Jurkat, Clone E6-1 (cell line): ENCODE measurements at regions not wholly inside any gene's neighbourhood (a gene's known extent, or its start where the extent isn't known, plus 50 kb on each side); places are given as distances from the start of the nearest gene placed in this dataset.
"Not testable (repeated sequence)": the region's sequence is repeated elsewhere in the genome, so short reads cannot be mapped to it uniquely, and the experiment has no call there.

Experiments
- DNase-seq: peaks from one replicate; pipeline ENCODE4 v3.0.0-alpha.2; 2011; ENCODE audit warnings: low read depth, low spot score
- H3K4me3 ChIP-seq: 2 replicates; pipeline ENCODE4 v1.5.1; 2011; ENCODE audit warnings: mild to moderate bottlenecking, low read length, control low read depth, moderate library complexity

- no peak for DNase-seq
Observed at GRCh38 chr16:72609933-72610332, 438.0 kb upstream of the PMFBP1 start.

GRCh38 chr16:72609066-72609465, 437.1 kb upstream of the PMFBP1 start:
- no peak for DNase-seq
- no peak overlapping the region for H3K4me3 ChIP-seq

More at GRCh38 chr16:72609933-72610332, 438.0 kb upstream of the PMFBP1 start:
- no peak overlapping the region for H3K4me3 ChIP-seq

- H3K4me3 ChIP-seq: no peak overlapping the region
- no peak for DNase-seq
Observed at GRCh38 chr16:72604375-72604774, 432.4 kb upstream of the PMFBP1 start.

DNA sequence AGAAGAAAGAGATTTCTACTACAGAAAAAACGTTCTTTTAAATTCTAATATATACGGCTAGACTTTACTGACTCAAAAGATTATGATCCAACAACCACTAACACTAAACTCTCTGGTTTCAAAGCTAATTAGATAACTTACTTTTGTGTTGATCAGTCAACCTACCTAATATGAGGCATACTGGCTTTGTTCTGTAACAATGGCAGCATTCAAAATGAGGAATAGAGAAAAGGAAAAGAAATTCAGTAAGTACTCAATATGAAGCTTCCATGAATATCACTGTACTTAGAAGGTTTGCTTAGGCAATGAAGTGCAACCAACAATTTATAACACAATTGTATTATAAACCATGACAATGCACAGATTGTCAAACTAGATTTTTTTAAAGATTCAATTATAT, 430.5 kb upstream of the PMFBP1 start:
- H3K4me3 ChIP-seq: no peak overlapping the region
- DNase-seq: no peak

GRCh38 chr16:72598696-72599095, 426.7 kb upstream of the PMFBP1 start:
- DNase-seq: no peak
- H3K4me3 ChIP-seq: no peak overlapping the region

- no peak overlapping the region for H3K4me3 ChIP-seq
- no peak for DNase-seq
Observed at GRCh38 chr16:72597938-72598337, 426.0 kb upstream of the PMFBP1 start.

DNA sequence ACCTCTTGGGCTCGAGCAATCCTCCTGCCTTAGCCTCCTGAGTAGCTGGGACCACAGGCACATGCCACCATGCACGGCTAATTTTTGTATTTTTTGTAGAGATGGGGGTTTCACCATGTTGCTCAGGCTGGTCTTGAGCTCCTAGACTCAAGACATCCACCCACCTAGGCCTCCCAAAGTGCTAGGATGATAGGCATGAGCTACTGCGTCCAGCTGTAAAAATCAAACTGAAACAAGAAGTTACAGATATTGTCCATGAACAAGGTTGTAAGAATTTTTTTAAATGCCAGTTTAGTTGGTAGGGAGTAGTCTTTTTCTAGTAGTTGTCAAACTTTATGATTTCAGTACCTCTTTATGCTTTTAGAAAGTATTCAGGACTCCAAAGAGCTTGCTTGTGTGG, 424.4 kb upstream of the PMFBP1 start:
- H3K4me3 ChIP-seq: no peak overlapping the region
- DNase-seq: no peak

- no peak for DNase-seq
- no peak overlapping the region for H3K4me3 ChIP-seq
Observed at GRCh38 chr16:72590151-72590937, 418.4 kb upstream of the PMFBP1 start.

- H3K4me3 ChIP-seq: no peak overlapping the region
- no peak for DNase-seq
Observed at GRCh38 chr16:72588551-72588950, 416.6 kb upstream of the PMFBP1 start.

- not testable (repeated sequence) for DNase-seq, H3K4me3 ChIP-seq
Observed at GRCh38 chr16:72578061-72578460, 406.1 kb upstream of the PMFBP1 start.

GRCh38 chr16:72576189-72576588, 404.2 kb upstream of the PMFBP1 start:
- DNase-seq: no peak

GRCh38 chr16:72569677-72570076, 397.7 kb upstream of the PMFBP1 start:
- H3K4me3 ChIP-seq: no peak overlapping the region
- DNase-seq: no peak

More at GRCh38 chr16:72576189-72576588, 404.2 kb upstream of the PMFBP1 start:
- no peak overlapping the region for H3K4me3 ChIP-seq

DNA sequence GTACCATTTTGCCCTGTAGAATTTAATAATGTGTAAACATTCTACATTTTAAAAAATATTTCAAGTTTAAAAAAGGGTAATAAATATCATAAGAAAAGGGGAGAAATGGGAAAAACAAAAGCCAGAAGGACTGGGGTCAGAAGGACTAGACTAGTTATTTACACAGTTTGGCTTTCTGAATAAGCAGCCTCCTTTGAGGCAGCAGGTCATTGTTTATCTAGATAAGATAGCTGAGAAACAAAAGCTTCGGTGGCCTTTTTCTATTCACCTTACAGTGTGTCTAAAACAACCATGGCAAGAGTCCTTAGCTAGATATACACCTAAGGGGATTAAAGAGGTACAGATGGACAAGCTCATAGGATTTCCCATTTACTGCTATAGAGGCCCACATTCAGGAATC, 396.5 kb upstream of the PMFBP1 start:
- no peak for DNase-seq
- no peak overlapping the region for H3K4me3 ChIP-seq

- DNase-seq: no peak
- H3K4me3 ChIP-seq: no peak overlapping the region
Observed at GRCh38 chr16:72566174-72566573, 394.2 kb upstream of the PMFBP1 start.

DNA sequence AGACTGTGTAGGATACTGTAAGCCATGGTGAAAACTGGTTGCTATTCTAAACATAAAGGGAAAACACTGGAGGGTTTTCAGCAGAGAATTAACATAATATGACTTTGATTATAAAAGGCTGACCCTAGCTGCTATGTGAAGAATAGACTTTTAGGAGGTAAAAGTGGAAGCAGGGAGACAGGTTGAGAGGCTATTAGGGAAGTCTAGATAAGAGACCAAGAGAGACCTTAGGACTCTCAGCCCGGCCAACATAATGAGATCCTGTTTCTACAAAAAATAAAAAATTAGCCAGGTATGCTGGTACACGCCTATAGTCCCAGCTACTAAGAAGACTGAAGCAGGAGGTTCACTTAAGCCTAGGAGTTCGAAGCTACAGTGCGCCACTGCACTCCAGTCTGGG, 393.2 kb upstream of the PMFBP1 start:
- DNase-seq: no peak
- H3K4me3 ChIP-seq: no peak overlapping the region

DNA sequence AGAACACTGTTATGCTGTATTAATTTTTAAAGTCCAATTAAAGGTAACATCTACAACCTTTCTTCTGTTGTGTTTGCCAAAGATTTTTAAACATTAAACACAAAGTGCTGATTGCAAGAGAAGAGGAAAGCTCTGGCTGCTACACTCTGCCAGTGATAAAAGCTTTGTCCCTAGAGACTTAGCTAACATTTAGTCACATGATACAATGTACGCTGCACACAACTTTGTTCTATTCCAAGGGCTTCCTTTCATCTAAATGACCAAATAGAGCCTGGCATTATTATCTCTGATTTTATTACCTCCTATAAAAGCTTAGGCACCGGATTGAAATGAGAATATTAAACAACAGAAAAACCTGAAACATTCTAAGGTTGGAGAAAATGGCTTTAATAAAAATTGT, 388.7 kb upstream of the PMFBP1 start:
- DNase-seq: no peak
- H3K4me3 ChIP-seq: no peak overlapping the region

- no peak for DNase-seq
- no peak overlapping the region for H3K4me3 ChIP-seq
Observed at GRCh38 chr16:72558501-72558900, 386.5 kb upstream of the PMFBP1 start.

DNA sequence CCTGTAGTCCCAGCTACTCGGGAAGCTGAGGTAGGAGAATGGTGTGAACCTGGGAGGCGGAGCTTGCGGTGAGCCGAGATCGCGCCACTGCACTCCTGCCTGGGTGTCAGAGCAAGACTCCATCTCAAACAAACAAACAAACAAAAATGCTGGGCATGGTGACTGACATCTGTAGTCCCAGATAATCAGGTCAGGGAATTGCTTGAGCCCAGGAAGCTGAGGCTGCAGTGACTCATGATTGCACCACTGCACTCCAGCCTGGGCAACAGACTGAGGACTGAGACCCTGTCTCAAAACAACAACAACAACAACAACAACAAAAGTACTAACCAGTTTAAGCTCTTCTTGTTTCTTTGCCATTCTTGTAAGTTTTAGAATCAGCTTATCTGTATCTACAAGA, 383.0 kb upstream of the PMFBP1 start:
- H3K4me3 ChIP-seq: no peak overlapping the region
- DNase-seq: no peak

GRCh38 chr16:72552654-72553053, 380.7 kb upstream of the PMFBP1 start:
- DNase-seq: no peak
- no peak overlapping the region for H3K4me3 ChIP-seq

DNA sequence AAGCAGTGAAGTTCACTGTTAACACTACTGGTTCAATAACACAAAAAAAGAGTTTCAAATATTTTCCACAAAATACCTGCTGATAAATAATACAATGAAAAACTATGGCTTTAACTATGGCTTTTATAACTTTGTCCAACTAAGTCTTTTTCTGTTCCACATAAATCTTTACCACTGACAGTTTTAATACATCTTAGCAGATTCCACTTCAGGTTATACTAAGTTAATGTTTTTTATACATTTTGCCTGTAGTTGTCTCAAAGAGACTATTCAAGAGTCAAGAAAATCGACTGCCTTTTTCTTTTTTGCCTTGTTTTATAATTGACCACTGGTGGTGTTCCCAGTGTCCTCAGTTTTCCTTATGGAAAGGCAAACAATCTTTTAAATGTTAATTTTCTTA, 379.7 kb upstream of the PMFBP1 start:
- H3K4me3 ChIP-seq: no peak overlapping the region
- DNase-seq: no peak

DNA sequence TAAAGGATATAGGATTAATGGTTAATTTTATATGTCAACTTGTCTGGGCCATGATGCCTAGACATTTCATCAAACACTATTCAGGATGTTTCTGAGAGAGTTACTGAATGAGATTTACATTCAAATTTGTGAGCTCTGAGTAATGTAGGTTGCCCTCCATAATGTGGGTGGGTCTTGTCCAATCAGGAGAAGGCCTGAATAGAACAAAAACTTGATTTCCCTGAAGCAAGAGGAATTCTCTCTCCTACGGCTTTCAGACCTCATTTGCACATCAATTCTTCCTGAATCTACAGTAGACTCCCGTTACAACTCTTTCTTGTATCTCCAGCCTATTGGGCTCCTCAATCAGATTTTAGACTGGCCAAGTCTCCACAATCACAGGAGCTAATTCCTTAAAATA, 377.9 kb upstream of the PMFBP1 start:
- H3K4me3 ChIP-seq: no peak overlapping the region
- no peak for DNase-seq
